SK-N-SH (cell line): ENCODE measurements at regions not wholly inside any gene's neighbourhood (a gene's known extent, or its start where the extent isn't known, plus 50 kb on each side); places are given as distances from the start of the nearest gene placed in this dataset.

Source experiments
- CTCF ChIP-seq: fragments of 200-600 bp; sonication (generic); IDR thresholded peaks from 2 replicates; pipeline ENCODE4 v1.6.1; 2017; ENCODE audit warnings: antibody characterized with exemption, mild to moderate bottlenecking, moderate library complexity
- EP300 ChIP-seq, 2 experiments: IDR thresholded peaks; 2 replicates each; pipeline versions ENCODE4 v1.4.0 to v1.6.1; 2012; ENCODE audit warnings: borderline replicate concordance in 1 of 2, low read depth in 1 of 2, low read length in 1 of 2
- JUND ChIP-seq: IDR thresholded peaks from 2 replicates; pipeline ENCODE4 v1.4.0; 2012
- MEF2A ChIP-seq: IDR thresholded peaks from 2 replicates; pipeline ENCODE4 v1.4.0; 2012; ENCODE audit warnings: low read depth, borderline replicate concordance
- NRF1 ChIP-seq: IDR thresholded peaks from 2 replicates; pipeline ENCODE4 v1.6.1; 2012; ENCODE audit warnings: low read depth, mild to moderate bottlenecking, low read length
- POLR2AphosphoS5 ChIP-seq: IDR thresholded peaks from 2 replicates; pipeline ENCODE4 v1.6.1; 2012; ENCODE audit warnings: low read depth, low read length
- RAD21 ChIP-seq: IDR thresholded peaks from 2 replicates; pipeline ENCODE4 v1.6.1; 2012; ENCODE audit warnings: mild to moderate bottlenecking, low read length
- RFX5 ChIP-seq: IDR thresholded peaks from 2 replicates; pipeline ENCODE4 v1.6.1; 2012; ENCODE audit warnings: mild to moderate bottlenecking, improper control_type of control experiment, low read length
- SIN3A ChIP-seq: IDR thresholded peaks from 2 replicates; pipeline ENCODE4 v1.6.1; 2012; ENCODE audit warnings: low read depth, mild to moderate bottlenecking, low read length, moderate library complexity, borderline replicate concordance
- SMC3 ChIP-seq: IDR thresholded peaks from 2 replicates; pipeline ENCODE4 v1.6.1; 2012; ENCODE audit warnings: low read depth, low read length, improper control_type of control experiment
- TAF1 ChIP-seq: IDR thresholded peaks from 2 replicates; pipeline ENCODE4 v1.6.1; 2012; ENCODE audit warnings: low read depth, mild to moderate bottlenecking, low read length, moderate library complexity, borderline replicate concordance
- TEAD4 ChIP-seq: IDR thresholded peaks from 2 replicates; pipeline ENCODE4 v1.4.0; 2012; ENCODE audit warnings: mild to moderate bottlenecking, borderline replicate concordance; ENCODE audit not compliant: insufficient read depth
- USF1 ChIP-seq: IDR thresholded peaks from 2 replicates; pipeline ENCODE4 v1.4.0; 2012; ENCODE audit warnings: low read depth, borderline replicate concordance
- ZBTB33 ChIP-seq: IDR thresholded peaks from 2 replicates; pipeline ENCODE4 v1.4.0; 2012; ENCODE audit warnings: low read depth, borderline replicate concordance

GRCh38 chrX:25976683-25977310 is 161.3 kb upstream of the MAGEB18 start:
- TF ChIP-seq CTCF (no peak), EP300 (IDR thresholded peaks at IDR 0.05; ENCODE audit: borderline replicate concordance in 1 of 2, low read depth in 1 of 2, low read length in 1 of 2) (no peak), RFX5 (no peak), SIN3A (no peak), NRF1 (no peak), POLR2AphosphoS5 (no peak), JUND (no peak), RAD21 (no peak), TAF1 (no peak), MEF2A (no peak), TEAD4 (no peak), ZBTB33 (no peak), SMC3 (no peak), USF1 (no peak)
